Gastrocnemius medialis (tissue), 4 donors: ENCODE measurements at regions not wholly inside any gene's neighbourhood (a gene's known extent, or its start where the extent isn't known, plus 50 kb on each side); places are given as distances from the start of the nearest gene placed in this dataset.

Experiments
- CTCF ChIP-seq, 5 experiments: fragments of 450-650 bp in 3 of 5; fragments of 200-600 bp in 2 of 5; sonication (generic) in 2 of 5; IDR thresholded peaks in 4 of 5; conservative IDR thresholded peaks in 1 of 5; 1 replicate in 4 of 5; 2 replicates in 1 of 5; pipeline ENCODE4 v1.5.1; 2016 to 2019; ENCODE audit warnings: antibody characterized with exemption in 5 of 5, mild to moderate bottlenecking in 3 of 5, moderate library complexity in 3 of 5
- POLR2A ChIP-seq, 2 donors: fragments of 450-650 bp; IDR thresholded peaks; one replicate each; pipeline ENCODE4 v1.6.1; 2017; ENCODE audit warnings: antibody characterized with exemption in 2 of 2, mild to moderate bottlenecking in 2 of 2, moderate library complexity in 2 of 2

- no peak for TF ChIP-seq CTCF (IDR thresholded peaks at IDR 0.05 in 4 of 5, conservative IDR thresholded peaks at IDR 0.05 in 1 of 5)
- TF ChIP-seq POLR2A (IDR thresholded peaks at IDR 0.05), result no peak
Measured at GRCh38 chr13:50457415-50458393, 385.8 kb downstream of the DLEU7 start.
